Activated CD8-positive, alpha-beta memory T cell treated with anti-CD3 and anti-CD28 coated beads for 36 hours (primary cell): ENCODE measurements at regions not wholly inside any gene's neighbourhood (a gene's known extent, or its start where the extent isn't known, plus 50 kb on each side); places are given as distances from the start of the nearest gene placed in this dataset.

Experiments used
- CTCF ChIA-PET: fragments of 350-600 bp; sonication (Branson Sonifier 250); formaldehyde crosslinking; loops from one replicate; lab custom pipeline; 2021; ENCODE audit warnings: antibody characterized with exemption; lab: Charles Lee
- POLR2A ChIA-PET: fragments of 350-600 bp; sonication (Branson Sonifier 250); formaldehyde crosslinking; loops from one replicate; lab custom pipeline; 2021; ENCODE audit warnings: antibody characterized with exemption; lab: Charles Lee

DNA sequence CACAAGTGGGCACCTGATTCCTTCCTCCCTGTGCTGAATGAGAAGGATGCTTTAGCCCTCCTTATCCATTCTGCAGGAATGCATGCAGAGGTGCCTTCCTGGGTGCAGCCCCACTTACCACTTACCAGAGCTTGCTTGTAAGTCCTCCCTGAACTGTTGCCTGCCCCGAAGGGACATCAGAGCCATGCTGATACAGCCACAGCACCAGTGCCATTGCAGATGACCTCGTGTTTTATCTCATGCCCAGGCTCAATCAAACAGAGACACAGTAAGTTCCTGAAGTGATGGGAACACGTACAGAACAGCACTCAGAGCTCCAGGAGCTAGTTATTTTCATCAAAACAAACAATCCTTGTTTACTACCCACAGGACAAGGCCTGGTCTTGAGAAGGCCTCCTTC is 81.9 kb downstream of the ATP1A1 start:
- POLR2A ChIA-PET, result no interaction called here
- CTCF ChIA-PET, result no interaction called here

DNA sequence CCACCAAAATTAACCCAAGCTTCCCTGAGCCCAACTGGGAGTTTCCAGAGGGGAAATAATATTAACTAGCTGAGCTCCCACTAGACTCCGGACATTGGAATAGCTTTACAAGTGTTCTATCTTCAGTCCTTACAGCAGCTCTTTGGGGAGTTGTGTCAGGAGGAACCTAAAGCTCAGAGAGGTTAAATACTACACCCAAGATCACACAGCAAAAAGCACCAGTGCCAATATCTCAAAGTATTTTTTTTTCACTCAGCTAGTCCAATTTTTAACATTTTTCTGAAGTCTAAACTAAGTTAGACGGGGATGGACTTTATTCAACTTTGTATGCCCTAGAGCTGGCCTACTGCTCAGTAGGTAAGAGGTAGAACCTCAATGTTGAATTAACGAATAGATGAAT is 82.5 kb downstream of the ATP1A1 start:
- POLR2A ChIA-PET, result no interaction called here

DNA sequence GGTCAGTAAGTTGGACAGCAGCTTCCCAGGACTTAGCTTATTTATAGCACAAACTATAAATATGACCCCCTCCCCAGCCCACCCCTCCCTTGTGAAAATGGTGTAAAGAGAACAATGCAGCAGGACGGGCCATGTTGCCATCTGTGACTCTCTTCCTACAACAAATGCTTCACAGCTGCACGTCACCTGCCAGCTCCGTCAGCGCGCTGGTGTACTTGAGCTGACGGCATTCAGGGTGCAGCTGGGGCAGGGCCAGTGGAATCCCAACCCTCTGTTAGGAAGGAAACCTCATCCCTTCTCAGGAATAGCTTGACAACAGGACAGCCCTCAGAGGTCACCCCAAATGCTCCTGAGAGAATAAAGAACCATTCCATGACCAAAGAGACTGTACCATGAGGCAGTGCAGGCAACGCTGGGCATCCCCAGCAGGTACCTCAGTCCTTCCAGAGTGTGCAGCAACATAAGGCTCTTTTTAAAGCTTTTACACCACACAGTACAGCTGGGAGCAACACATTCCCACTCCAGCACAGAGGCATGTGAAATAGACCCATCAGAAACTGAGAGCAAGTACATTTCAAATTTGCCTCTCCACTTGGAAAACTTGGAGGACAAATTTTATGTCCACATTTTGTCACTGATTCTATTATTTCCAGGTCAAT is 85.0 kb downstream of the ATP1A1 start:
- CTCF ChIA-PET, result interaction anchor here (0.8 kb wide), 1 partner anchor 16 kb away, joined by 3 read pairs; no protein-coding TSS in a partner anchor
- POLR2A ChIA-PET, result no interaction called here

More for the DNA sequence above, 82.5 kb downstream of the ATP1A1 start:
- CTCF ChIA-PET, result no interaction called here

DNA sequence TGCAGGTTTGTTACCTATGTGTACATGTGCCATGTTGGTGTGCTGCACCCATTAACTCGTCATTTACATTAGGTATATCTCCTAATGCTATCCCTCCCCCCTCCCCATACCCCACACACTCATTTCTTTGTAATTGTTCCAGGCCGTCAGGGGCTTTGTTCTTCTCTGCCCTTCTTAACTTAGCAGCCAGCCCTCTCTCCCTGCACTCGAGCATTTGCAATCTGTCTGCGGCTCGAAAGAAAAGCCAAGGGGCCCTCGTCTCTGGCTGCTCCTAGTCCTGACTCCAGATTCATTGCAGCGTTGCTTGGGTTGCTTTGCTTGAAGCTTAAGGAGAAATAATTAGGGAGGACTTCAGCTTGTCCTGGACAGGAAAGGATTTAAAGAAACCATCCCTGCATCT is 85.7 kb downstream of the ATP1A1 start:
- ChIA-PET CTCF (no interaction called here), POLR2A (no interaction called here)

DNA sequence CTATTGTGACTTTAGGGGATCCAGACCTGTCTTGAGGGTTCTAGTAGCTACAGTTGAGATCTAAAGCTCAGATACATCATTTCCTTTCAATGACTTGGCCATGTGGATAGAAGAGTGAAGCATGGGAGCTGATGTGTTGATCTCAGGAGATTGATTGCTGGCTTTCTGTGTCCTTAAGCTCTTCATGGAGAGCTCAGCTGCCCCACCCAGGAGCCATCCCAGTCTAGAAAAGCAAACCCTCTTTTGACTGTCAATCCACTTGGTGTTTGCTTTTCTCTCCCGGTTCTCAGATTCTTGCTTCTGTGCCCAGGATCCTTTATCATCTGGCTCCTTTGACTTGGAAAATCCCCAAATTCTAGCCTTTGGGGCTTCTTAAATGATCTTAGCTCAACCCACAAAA is 87.2 kb downstream of the ATP1A1 start:
- CTCF ChIA-PET, result no interaction called here
- POLR2A ChIA-PET, result no interaction called here

DNA sequence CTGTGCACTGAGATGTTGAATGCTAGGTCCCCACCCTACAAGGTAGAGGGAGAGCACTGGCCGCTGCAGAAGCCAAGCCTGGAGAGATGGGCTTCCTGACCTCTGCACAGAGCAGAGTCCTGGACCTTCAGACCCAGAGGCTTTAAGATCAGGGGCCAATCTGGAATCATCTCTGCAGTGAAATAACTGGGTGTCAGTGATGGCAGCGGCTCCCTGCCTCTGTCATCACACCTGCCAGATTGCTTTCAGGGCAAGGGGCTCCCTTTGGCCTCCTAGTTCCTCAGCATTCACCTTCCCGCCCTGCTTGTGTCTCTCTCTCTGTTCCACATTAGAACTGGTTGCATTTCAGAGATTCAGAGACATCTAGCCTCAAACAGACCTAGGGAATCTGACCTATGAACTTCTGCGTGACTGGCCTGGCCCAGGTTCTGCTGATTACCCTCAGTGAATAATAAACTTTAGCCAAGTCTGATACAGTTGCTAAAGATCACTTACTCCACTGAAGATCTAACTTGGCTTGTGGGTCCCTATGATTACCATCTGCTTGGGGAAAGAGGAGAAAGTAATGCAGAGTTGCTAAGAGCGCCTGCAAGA is 87.8 kb downstream of the ATP1A1 start:
- CTCF ChIA-PET, result no interaction called here
- POLR2A ChIA-PET, result no interaction called here

DNA sequence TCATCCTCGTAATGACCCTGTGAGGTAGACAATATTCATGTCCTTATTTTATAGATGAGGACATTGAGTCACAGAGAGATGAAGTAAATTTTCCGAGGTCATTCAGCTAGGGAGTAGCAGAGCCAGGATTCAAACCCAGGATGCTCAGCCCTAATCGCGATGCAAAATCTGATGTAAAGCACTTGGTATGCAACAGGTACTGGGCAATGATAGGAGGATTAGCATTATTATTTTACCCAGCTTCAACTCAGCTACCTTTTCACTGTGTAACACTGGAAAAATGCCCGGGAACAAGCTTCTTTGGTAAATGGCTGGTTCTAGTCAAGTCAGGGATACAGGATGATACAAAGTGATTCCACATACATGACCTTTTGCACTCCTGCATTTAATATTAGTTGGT is 88.7 kb downstream of the ATP1A1 start:
- POLR2A ChIA-PET, result no interaction called here
- CTCF ChIA-PET, result interaction anchor here (1.1 to 1.3 kb wide), 2 partner anchors 20 to 24 kb away, joined by 3 read pairs; no protein-coding TSS in a partner anchor

DNA sequence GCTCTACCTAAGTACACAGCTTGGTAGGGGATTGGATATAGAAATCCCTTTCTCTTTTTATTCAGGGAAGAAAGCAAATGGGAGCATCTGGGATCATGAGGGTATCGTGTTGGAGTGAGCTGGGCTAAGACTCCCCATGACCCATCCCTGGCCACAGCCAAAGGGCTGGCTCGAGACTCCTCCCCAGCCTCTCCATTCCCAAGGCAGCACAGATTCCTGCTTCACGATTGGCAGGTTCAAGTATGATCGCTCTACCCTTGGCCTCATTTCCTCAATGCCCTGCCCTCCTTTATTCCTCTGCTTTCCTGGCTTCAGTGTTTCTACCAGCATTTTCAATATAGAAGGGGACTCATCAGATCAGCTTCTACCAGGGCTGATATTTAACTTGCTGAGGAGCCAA is 89.7 kb downstream of the ATP1A1 start:
- ChIA-PET CTCF (interaction anchor here (1.0 to 1.3 kb wide), 2 partner anchors 23 to 118 kb away, joined by 3 read pairs; no protein-coding TSS in a partner anchor), POLR2A (no interaction called here)

DNA sequence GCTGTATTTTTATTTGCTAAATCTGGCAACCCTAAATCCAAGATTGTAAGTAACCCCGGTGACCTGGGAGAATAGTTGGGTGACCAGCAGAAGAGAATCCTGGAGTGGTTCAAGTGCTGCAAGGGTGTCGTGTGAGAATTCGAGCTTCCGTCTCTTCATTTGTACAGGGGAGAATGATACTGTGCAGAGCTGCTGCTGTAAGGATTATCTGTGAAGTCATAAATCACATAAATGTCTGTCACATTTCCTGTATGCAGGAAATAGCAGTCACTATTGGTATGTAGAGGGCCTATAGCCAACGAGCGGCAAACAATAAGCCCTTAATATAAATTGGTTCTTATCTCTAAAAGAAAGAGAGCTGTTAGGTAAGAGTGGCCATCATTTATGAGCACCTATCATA is 90.7 kb downstream of the ATP1A1 start:
- ChIA-PET POLR2A (no interaction called here), CTCF (no interaction called here)
